ENCODE measurements at regions not wholly inside any gene's neighbourhood (a gene's known extent, or its start where the extent isn't known, plus 50 kb on each side); places are given as distances from the start of the nearest gene placed in this dataset.

GRCh38 chr17:15117239-15117638, 147.9 kb downstream of the PMP22 start:
- no peak overlapping the region for H3K4me3 ChIP-seq (ENCODE audit: low read length)
- no peak for DNase-seq (ENCODE audit: low read depth)
- TF ChIP-seq CTCF (IDR thresholded peaks at IDR 0.05; ENCODE audit: insufficient read depth, low read depth, low read length, missing control alignments) = no peak

GRCh38 chr17:15112846-15113617, 152.1 kb downstream of the PMP22 start:
- no peak overlapping the region for H3K4me3 ChIP-seq (ENCODE audit: low read length)

GRCh38 chr17:15109608-15110007, 155.5 kb downstream of the PMP22 start:
- H3K4me3 ChIP-seq (ENCODE audit: low read length) = no peak overlapping the region
- TF ChIP-seq CTCF (IDR thresholded peaks at IDR 0.05; ENCODE audit: insufficient read depth, low read depth, low read length, missing control alignments) = no peak
- no peak for DNase-seq (ENCODE audit: low read depth)

More at GRCh38 chr17:15112846-15113617, 152.1 kb downstream of the PMP22 start:
- no peak for DNase-seq (ENCODE audit: low read depth)
- TF ChIP-seq CTCF (IDR thresholded peaks at IDR 0.05; ENCODE audit: insufficient read depth, low read depth, low read length, missing control alignments) = no peak

GRCh38 chr17:15108992-15109391, 156.1 kb downstream of the PMP22 start:
- DNase-seq (ENCODE audit: low read depth) = no peak
- no peak for TF ChIP-seq CTCF (IDR thresholded peaks at IDR 0.05; ENCODE audit: insufficient read depth, low read depth, low read length, missing control alignments)
- no peak overlapping the region for H3K4me3 ChIP-seq (ENCODE audit: low read length)

GRCh38 chr17:15106540-15106939, 158.6 kb downstream of the PMP22 start:
- H3K4me3 ChIP-seq (ENCODE audit: low read length) = no peak overlapping the region
- no peak for TF ChIP-seq CTCF (IDR thresholded peaks at IDR 0.05; ENCODE audit: insufficient read depth, low read depth, low read length, missing control alignments)
- DNase-seq (ENCODE audit: low read depth) = peak; percentile 77

- no peak overlapping the region for H3K4me3 ChIP-seq (ENCODE audit: low read length)
- no peak for DNase-seq (ENCODE audit: low read depth)
- no peak for TF ChIP-seq CTCF (IDR thresholded peaks at IDR 0.05; ENCODE audit: insufficient read depth, low read depth, low read length, missing control alignments)
Measured at GRCh38 chr17:15103785-15104184, 161.3 kb downstream of the PMP22 start.

- TF ChIP-seq CTCF (IDR thresholded peaks at IDR 0.05; ENCODE audit: insufficient read depth, low read depth, low read length, missing control alignments) = no peak
- no peak overlapping the region for H3K4me3 ChIP-seq (ENCODE audit: low read length)
- DNase-seq (ENCODE audit: low read depth) = no peak
Measured at GRCh38 chr17:15101175-15101574, 164.0 kb downstream of the PMP22 start.
